ENCODE measurements at regions not wholly inside any gene's neighbourhood (a gene's known extent, or its start where the extent isn't known, plus 50 kb on each side); places are given as distances from the start of the nearest gene placed in this dataset.

GRCh38 chr2:8312861-8313830 is 368.7 kb upstream of the ID2 start (continued):
- TF ChIP-seq ZBTB40 (IDR thresholded peaks at IDR 0.05), result no peak
- no peak for TF ChIP-seq ZBTB40 (CRISPR knock-in tag; IDR thresholded peaks at IDR 0.05)
- TF ChIP-seq ZNF277 (CRISPR knock-in tag; IDR thresholded peaks at IDR 0.05; ENCODE audit: borderline replicate concordance), result no peak
- TF ChIP-seq ZFP1 (CRISPR knock-in tag; IDR thresholded peaks at IDR 0.05), result no peak
- TF ChIP-seq RFX5 (IDR thresholded peaks at IDR 0.05; ENCODE audit: low read depth, low read length), result no peak
- no peak for TF ChIP-seq PRPF4 (IDR thresholded peaks at IDR 0.05; ENCODE audit: insufficient read depth, low read depth, low read length, poor library complexity, severe bottlenecking)
- peak; percentile 68 for TF ChIP-seq HDAC2 (IDR thresholded peaks at IDR 0.05)
- TF ChIP-seq RB1 (IDR thresholded peaks at IDR 0.05; ENCODE audit: low read depth), result no peak
- no peak for TF ChIP-seq TFAM (CRISPR knock-in tag; conservative IDR thresholded peaks at IDR 0.05)
- TF ChIP-seq ZBTB7A (IDR thresholded peaks at IDR 0.05; ENCODE audit: borderline replicate concordance, control insufficient read depth, low read depth, low read length), result no peak
- no peak for TF ChIP-seq NUFIP1 (IDR thresholded peaks at IDR 0.05; ENCODE audit: partially characterized antibody)
- TF ChIP-seq ZBED1 (IDR thresholded peaks at IDR 0.05), result no peak
- no peak for TF ChIP-seq ZBTB11 (CRISPR knock-in tag; IDR thresholded peaks at IDR 0.05)

Measured in K562 (cell line).